ENCODE measurements at regions not wholly inside any gene's neighbourhood (a gene's known extent, or its start where the extent isn't known, plus 50 kb on each side); places are given as distances from the start of the nearest gene placed in this dataset.
"Not testable (repeated sequence)": the region's sequence is repeated elsewhere in the genome, so short reads cannot be mapped to it uniquely, and the experiment has no call there.

DNA sequence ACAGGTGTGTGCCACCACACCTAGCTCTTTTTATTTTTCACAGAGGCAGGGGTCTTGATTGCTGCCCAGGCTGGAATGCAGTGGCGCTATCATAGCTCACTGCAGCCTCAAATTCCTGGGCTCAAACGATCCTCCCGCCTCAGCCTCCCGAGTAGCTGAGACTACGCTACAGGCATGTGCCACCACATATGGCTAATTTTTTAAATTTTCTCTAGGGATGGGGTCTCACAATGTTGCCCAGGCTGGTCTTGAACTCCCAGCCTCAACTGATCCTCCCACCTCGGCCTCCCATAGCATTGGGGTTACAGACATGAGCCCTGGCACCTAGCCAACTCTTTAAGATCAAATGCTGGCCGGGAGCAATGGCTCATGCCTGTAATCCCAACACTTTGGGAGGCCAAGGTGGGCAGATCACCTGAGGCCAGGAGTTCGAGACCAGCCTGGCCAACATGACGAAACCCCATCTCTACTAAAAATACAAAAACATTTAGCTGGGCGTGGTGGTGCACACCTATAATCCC is 50.6 kb upstream of the MYL10 start:
- not testable (repeated sequence) for H3K4me2 ChIP-seq; H3K9ac ChIP-seq; H3K4me1 ChIP-seq (ENCODE audit: low read depth, poor library complexity, severe bottlenecking); H3K36me3 ChIP-seq (ENCODE audit: insufficient read depth); H3K4me3 ChIP-seq (IDR thresholded peaks at IDR 0.05; ENCODE audit: insufficient read depth, low read depth, low read length); H3K79me2 ChIP-seq (ENCODE audit: insufficient read depth, low read depth); H2AFZ ChIP-seq (ENCODE audit: low read depth); H4K20me1 ChIP-seq (ENCODE audit: insufficient read depth); H3K27ac ChIP-seq; H3K27me3 ChIP-seq (ENCODE audit: insufficient read depth, low read depth)

DNA sequence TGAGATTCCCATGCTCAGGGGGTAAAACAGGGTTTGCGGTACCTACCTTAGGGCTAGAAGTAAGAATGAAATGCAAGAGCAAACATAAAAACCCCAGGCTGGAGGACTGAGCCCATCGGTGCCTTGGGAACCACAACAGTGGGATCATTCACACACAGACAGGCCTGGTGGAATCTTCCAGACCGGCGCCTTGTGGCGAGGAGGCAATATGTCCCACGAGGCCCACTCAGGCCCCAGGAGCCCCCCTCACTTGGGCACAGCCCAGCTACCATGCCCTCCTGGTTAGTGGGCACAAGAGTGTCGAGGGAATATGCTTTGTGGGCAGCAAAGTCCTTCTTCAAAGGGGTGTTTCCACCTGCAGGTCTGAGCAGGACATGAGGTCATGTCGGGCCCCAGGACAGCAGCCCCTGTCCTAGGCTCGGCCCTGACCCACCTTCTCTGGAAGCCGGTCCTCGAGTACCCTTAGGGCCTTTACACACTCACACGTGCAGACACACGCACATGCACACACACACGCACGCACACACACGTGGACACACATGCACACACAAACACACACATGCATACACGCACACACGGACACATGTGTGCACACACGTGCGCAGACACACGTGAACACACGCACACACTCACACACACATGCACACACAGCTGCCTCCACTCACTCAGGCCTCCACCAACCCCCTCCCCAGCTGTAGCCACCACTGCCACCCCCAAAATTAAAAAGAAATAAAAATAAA is 51.5 kb upstream of the MYL10 start:
- no peaks in the 10 kb centered on the region for H3K79me2 ChIP-seq (ENCODE audit: insufficient read depth, low read depth)
- H2AFZ ChIP-seq (ENCODE audit: low read depth) = no peak overlapping the region
- no peak overlapping the region for H3K9ac ChIP-seq
- H3K4me3 ChIP-seq (IDR thresholded peaks at IDR 0.05; ENCODE audit: insufficient read depth, low read depth, low read length) = no peak overlapping the region
- H3K36me3 ChIP-seq (ENCODE audit: insufficient read depth) = no peaks in the 10 kb centered on the region
- H3K4me2 ChIP-seq = no peak overlapping the region
- no peak overlapping the region for H3K27ac ChIP-seq
- no peaks in the 10 kb centered on the region for H3K4me1 ChIP-seq (ENCODE audit: low read depth, poor library complexity, severe bottlenecking)
- no peaks in the 10 kb centered on the region for H4K20me1 ChIP-seq (ENCODE audit: insufficient read depth)
- TF ChIP-seq, protein P1, sequence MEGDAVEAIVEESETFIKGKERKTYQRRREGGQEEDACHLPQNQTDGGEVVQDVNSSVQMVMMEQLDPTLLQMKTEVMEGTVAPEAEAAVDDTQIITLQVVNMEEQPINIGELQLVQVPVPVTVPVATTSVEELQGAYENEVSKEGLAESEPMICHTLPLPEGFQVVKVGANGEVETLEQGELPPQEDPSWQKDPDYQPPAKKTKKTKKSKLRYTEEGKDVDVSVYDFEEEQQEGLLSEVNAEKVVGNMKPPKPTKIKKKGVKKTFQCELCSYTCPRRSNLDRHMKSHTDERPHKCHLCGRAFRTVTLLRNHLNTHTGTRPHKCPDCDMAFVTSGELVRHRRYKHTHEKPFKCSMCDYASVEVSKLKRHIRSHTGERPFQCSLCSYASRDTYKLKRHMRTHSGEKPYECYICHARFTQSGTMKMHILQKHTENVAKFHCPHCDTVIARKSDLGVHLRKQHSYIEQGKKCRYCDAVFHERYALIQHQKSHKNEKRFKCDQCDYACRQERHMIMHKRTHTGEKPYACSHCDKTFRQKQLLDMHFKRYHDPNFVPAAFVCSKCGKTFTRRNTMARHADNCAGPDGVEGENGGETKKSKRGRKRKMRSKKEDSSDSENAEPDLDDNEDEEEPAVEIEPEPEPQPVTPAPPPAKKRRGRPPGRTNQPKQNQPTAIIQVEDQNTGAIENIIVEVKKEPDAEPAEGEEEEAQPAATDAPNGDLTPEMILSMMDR (conservative IDR thresholded peaks at IDR 0.05; ENCODE audit: low read depth, low read length) = no peak
- no peaks in the 10 kb centered on the region for H3K27me3 ChIP-seq (ENCODE audit: insufficient read depth, low read depth)

DNA sequence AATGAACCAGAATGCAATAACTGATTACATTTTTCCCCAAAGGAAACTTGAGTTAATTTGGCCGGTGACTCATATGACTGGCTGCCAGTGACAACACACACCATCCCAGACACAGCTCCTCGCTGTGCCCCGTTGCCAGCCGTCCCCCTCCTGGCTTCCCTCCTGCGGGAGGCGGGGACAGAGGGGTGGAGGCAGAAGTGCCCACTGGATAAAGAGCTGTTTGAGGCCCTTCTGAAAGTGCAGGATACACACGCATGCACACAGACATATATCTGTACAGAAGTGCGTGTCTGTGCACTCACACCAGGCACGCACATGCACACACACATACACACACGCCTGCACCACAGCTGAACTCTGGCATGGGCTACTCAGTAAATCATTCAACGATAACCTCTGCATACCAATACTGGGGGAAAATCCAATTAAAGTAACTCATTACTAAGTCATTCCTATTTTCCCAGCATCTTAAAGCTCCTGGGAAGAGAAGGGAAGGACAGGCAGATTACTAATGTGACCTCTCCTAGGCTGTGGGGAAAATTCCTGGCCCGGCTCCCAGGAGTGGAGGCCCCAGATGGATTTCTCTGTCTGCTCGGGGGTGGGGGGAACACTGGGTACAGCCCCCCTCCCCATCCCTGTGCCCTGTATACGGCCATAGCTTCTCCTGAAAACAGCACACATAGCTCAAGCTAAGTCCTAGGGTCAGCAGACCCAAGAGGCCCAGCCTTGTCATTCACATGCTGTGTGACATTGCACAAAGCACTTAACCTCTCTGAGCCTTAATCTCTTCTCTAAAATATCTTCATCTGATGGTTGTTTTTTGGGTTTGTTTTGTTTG is 52.3 kb upstream of the MYL10 start:
- Histone ChIP-seq H3K27me3 (ENCODE audit: insufficient read depth, low read depth) (no peaks in the 10 kb centered on the region), H4K20me1 (ENCODE audit: insufficient read depth) (no peaks in the 10 kb centered on the region), H3K4me1 (ENCODE audit: low read depth, poor library complexity, severe bottlenecking) (no peaks in the 10 kb centered on the region), H3K36me3 (ENCODE audit: insufficient read depth) (no peaks in the 10 kb centered on the region), H3K4me2 (no peak overlapping the region), H3K27ac (no peak overlapping the region), H3K9ac (no peak overlapping the region), H2AFZ (ENCODE audit: low read depth) (no peak overlapping the region), H3K79me2 (ENCODE audit: insufficient read depth, low read depth) (no peaks in the 10 kb centered on the region), H3K4me3 (IDR thresholded peaks at IDR 0.05; ENCODE audit: insufficient read depth, low read depth, low read length) (no peak overlapping the region)
- TF ChIP-seq, protein P1 (conservative IDR thresholded peaks at IDR 0.05; ENCODE audit: low read depth, low read length) = no peak

DNA sequence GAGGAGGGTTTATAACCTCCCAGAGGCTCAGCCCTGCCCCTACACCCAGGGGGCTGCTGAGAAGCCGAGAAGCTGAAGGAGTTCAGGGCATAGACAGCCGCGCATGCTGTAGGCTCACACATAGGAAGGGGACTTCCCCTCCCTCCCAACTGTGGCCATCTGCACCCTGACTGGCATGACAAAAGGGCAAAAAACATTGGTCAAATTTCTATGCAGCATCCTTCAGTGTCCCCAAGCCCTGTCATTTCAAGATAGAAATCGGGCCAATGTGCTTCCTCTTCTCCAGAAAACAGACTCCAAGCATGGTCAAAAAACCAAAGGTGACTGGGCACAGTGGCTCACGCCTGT is 55.9 kb upstream of the MYL10 start:
- Histone ChIP-seq H2AFZ (ENCODE audit: low read depth) (no peak overlapping the region), H3K36me3 (ENCODE audit: insufficient read depth) (no peaks in the 10 kb centered on the region), H4K20me1 (ENCODE audit: insufficient read depth) (no peaks in the 10 kb centered on the region), H3K4me1 (ENCODE audit: low read depth, poor library complexity, severe bottlenecking) (peaks cover 3% of the 10 kb centered on the region), H3K27me3 (ENCODE audit: insufficient read depth, low read depth) (no peaks in the 10 kb centered on the region), H3K4me2 (no peak overlapping the region), H3K9ac (no peak overlapping the region), H3K27ac (no peak overlapping the region), H3K79me2 (ENCODE audit: insufficient read depth, low read depth) (no peaks in the 10 kb centered on the region), H3K4me3 (IDR thresholded peaks at IDR 0.05; ENCODE audit: insufficient read depth, low read depth, low read length) (no peak overlapping the region)
- TF ChIP-seq, protein P1 (conservative IDR thresholded peaks at IDR 0.05; ENCODE audit: low read depth, low read length) = no peak

Data from KMS-11 (cell line).